Natural killer cell (primary cell): ENCODE measurements at regions not wholly inside any gene's neighbourhood (a gene's known extent, or its start where the extent isn't known, plus 50 kb on each side); places are given as distances from the start of the nearest gene placed in this dataset.

Source experiments
- ATAC-seq, 3 donors: fragments of 150-1000 bp in 2 of 3; fragments of 200-7000 bp in 1 of 3; cut with Tn5 transposase; 1 replicate in 1 of 3; 2 replicates in 2 of 3; pipeline ENCODE4 v1.10.0; 2021; ENCODE audit warnings: mild to moderate bottlenecking in 2 of 3, moderate library complexity in 2 of 3
- DNase-seq, 2 donors: peaks; one replicate each; pipeline versions ENCODE4 v3.0.0 to v3.0.0-alpha.2; 2013 to 2021; ENCODE audit warnings: mixed read lengths in 1 of 2
- H3K27ac ChIP-seq: one replicate; pipeline ENCODE4 v1.5.1; 2013; ENCODE audit warnings: mild to moderate bottlenecking, low read length
- H3K27me3 ChIP-seq: one replicate; pipeline ENCODE4 v1.6.1; 2013; ENCODE audit warnings: low read length; ENCODE audit not compliant: control insufficient read depth, insufficient read depth
- H3K36me3 ChIP-seq: one replicate; pipeline ENCODE4 v1.6.1; 2013; ENCODE audit warnings: low read length; ENCODE audit not compliant: control insufficient read depth, insufficient read depth
- H3K4me1 ChIP-seq: one replicate; pipeline ENCODE4 v1.6.1; 2013; ENCODE audit warnings: low read length; ENCODE audit not compliant: control insufficient read depth, insufficient read depth
- H3K4me3 ChIP-seq: one replicate; pipeline ENCODE4 v1.5.1; 2013; ENCODE audit warnings: low read length
- H3K9me3 ChIP-seq: one replicate; pipeline ENCODE4 v1.6.1; 2013; ENCODE audit warnings: low read length; ENCODE audit not compliant: control insufficient read depth, insufficient read depth
- H3K27ac Mint-ChIP-seq, 2 donors: one replicate each; pipeline ENCODE4 v1.8.0; 2022; ENCODE audit warnings: mild to moderate bottlenecking in 2 of 2, mixed read lengths in 2 of 2, moderate library complexity in 1 of 2
- H3K27me3 Mint-ChIP-seq, 2 donors: one replicate each; pipeline ENCODE4 v1.8.0; 2022; ENCODE audit warnings: low read depth in 2 of 2, mixed read lengths in 2 of 2
- H3K36me3 Mint-ChIP-seq: one replicate; pipeline ENCODE4 v1.8.0; 2022; ENCODE audit warnings: mixed read lengths
- H3K4me1 Mint-ChIP-seq, 2 donors: one replicate each; pipeline ENCODE4 v1.8.0; 2022; ENCODE audit warnings: mixed read lengths in 2 of 2
- H3K4me3 Mint-ChIP-seq: one replicate; pipeline ENCODE4 v1.8.0; 2022; ENCODE audit warnings: mild to moderate bottlenecking, moderate library complexity, mixed read lengths
- H3K9me3 Mint-ChIP-seq, 2 donors: one replicate each; pipeline ENCODE4 v1.8.0; 2022; ENCODE audit warnings: mixed read lengths in 2 of 2
- WGBS: methylation state at CpG from one replicate; pipeline ENCODE4 v1.1.7; 2013; ENCODE audit warnings: missing lambda C conversion rate; ENCODE audit not compliant: insufficient coverage; 5-methylcytosine and 5-hydroxymethylcytosine counted together
- intact Hi-C: fragments of 100-400 bp; cut with micrococcal nuclease; formaldehyde crosslinking; loops from one replicate; pipeline ENCODE4 v1.14.2; 2022
- TF ChIP-seq, protein P1 (sequence below): fragments of 200-600 bp; IDR thresholded peaks from one replicate; pipeline ENCODE4 v1.8.0; 2022; ENCODE audit warnings: antibody characterized with exemption

DNA sequence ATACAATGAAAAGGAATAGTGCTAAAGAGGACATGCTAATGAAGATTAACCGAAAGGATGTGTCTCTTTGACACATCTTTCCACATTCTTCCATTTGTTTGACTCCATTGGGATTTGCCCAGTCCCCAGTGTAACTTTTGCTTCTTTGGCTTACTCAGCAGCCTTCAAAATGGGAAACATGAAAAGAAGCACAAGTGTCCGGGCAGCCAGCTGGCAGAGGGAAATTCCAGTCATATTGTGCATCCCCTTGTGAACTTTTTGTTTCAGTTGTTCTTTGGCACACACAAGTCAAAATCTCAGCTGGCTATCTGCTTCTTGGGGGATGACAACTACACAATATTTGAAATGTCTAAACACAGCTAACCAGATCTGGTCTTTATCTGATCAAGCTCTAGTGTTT, 157.4 kb downstream of the OGFRL1 start:
- intact Hi-C loops = no loop called here
- 88% methylated on average over 2 of the region's 2 CpGs for WGBS
- H3K27me3 ChIP-seq = no peaks in the 10 kb centered on the region

DNA sequence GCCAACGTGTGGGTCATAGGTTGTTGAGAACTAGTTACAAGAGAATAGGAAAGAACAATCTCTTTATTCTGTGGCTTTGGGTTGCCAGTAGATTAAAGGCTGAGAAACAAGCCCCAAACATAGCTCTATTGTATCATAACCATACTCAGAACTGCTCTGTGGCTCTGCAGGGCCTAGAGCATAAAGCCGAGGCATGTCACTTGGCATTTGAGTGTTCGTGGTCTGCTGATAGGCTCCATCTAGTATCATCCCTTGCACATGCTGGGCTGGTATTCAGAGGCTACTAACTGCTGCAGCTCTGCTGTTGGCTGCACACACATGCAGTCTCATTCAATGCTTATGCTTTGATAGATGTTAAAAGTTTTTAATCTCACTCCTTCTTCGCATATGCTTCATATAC, 157.9 kb downstream of the OGFRL1 start:
- Histone ChIP-seq H3K4me3 (no peak overlapping the region), H3K4me1 (no peaks in the 10 kb centered on the region), H3K27ac (no peak overlapping the region), H3K9me3 (no peaks in the 10 kb centered on the region), H3K27me3 (no peaks in the 10 kb centered on the region), H3K36me3 (no peaks in the 10 kb centered on the region)
- no peak for DNase-seq
- Mint-ChIP-seq H3K27ac (no peak overlapping the region), H3K4me3 (no peak overlapping the region), H3K27me3 (no peaks in the 10 kb centered on the region), H3K4me1 (no peaks in the 10 kb centered on the region), H3K9me3 (peaks cover 5 to 8% of the 10 kb centered on the region in 2 donors), H3K36me3 (no peaks in the 10 kb centered on the region)
- intact Hi-C loops = no loop called here
- ATAC-seq = no peak
- TF ChIP-seq, protein P1, sequence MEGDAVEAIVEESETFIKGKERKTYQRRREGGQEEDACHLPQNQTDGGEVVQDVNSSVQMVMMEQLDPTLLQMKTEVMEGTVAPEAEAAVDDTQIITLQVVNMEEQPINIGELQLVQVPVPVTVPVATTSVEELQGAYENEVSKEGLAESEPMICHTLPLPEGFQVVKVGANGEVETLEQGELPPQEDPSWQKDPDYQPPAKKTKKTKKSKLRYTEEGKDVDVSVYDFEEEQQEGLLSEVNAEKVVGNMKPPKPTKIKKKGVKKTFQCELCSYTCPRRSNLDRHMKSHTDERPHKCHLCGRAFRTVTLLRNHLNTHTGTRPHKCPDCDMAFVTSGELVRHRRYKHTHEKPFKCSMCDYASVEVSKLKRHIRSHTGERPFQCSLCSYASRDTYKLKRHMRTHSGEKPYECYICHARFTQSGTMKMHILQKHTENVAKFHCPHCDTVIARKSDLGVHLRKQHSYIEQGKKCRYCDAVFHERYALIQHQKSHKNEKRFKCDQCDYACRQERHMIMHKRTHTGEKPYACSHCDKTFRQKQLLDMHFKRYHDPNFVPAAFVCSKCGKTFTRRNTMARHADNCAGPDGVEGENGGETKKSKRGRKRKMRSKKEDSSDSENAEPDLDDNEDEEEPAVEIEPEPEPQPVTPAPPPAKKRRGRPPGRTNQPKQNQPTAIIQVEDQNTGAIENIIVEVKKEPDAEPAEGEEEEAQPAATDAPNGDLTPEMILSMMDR = no peak
- WGBS = 77% methylated on average over 4 of the region's 4 CpGs

More for the DNA sequence above, 157.4 kb downstream of the OGFRL1 start:
- Histone ChIP-seq H3K4me3 (no peak overlapping the region), H3K9me3 (no peaks in the 10 kb centered on the region), H3K36me3 (no peaks in the 10 kb centered on the region), H3K27ac (no peak overlapping the region), H3K4me1 (no peaks in the 10 kb centered on the region)
- Mint-ChIP-seq H3K27ac (no peak overlapping the region), H3K27me3 (no peaks in the 10 kb centered on the region), H3K9me3 (peaks cover 5 to 8% of the 10 kb centered on the region in 2 donors), H3K4me1 (no peaks in the 10 kb centered on the region), H3K36me3 (no peaks in the 10 kb centered on the region), H3K4me3 (no peak overlapping the region)
- no peak for ATAC-seq
- no peak for DNase-seq
- TF ChIP-seq, protein P1 = no peak

DNA sequence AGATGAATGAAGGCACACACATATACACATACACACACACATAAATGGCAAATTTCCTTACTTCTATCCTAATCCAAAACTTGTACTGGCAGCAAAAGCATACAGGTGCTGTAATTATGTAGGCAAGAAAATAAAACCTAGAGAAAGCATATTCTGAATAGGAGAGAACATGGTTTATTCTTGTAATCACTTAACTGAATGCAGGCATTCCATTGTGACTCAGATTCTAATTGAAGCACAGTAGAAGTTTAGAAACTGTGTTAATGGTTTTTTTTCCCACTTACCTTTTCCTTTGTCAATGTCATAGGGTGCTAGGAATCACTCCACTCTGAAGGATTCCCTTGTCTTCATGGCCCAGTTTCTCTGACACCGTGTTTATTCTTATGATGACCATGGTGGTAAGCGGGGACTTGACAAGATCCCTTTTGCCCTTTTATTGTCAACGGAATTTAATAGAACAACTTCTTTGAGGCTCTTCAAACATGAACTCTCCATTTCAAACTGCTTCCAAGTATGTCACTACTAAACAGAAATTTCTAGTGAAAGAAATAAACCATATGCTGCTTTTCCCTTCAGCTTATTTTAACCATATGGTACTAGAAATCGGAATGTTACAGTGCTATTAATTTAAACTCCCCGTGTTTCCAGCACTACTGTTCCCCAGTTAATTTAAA, 164.2 kb downstream of the OGFRL1 start:
- H3K27me3 ChIP-seq = no peaks in the 10 kb centered on the region
- 81% methylated on average over 5 of the region's 5 CpGs for WGBS
- Mint-ChIP-seq H3K9me3 (peaks cover 2 to 4% of the 10 kb centered on the region in 2 donors), H3K27ac (no peak overlapping the region), H3K36me3 (no peaks in the 10 kb centered on the region), H3K4me1 (no peaks in the 10 kb centered on the region), H3K4me3 (no peak overlapping the region), H3K27me3 (no peaks in the 10 kb centered on the region)
- DNase-seq (no peak), ATAC-seq (no peak)
- TF ChIP-seq, protein P1 = no peak
- no peaks in the 10 kb centered on the region for H3K4me1 ChIP-seq
- H3K4me3 ChIP-seq = no peak overlapping the region
- H3K27ac ChIP-seq = no peak overlapping the region
- intact Hi-C loops = no loop called here
- no peaks in the 10 kb centered on the region for H3K9me3 ChIP-seq
- H3K36me3 ChIP-seq = no peaks in the 10 kb centered on the region

GRCh38 chr6:71453371-71453706, 164.7 kb downstream of the OGFRL1 start:
- H3K4me3 Mint-ChIP-seq = no peak overlapping the region
- Histone ChIP-seq H3K4me3 (no peak overlapping the region), H3K4me1 (no peaks in the 10 kb centered on the region), H3K27ac (no peak overlapping the region), H3K27me3 (no peaks in the 10 kb centered on the region), H3K36me3 (no peaks in the 10 kb centered on the region), H3K9me3 (no peaks in the 10 kb centered on the region)
- TF ChIP-seq, protein P1 = no peak
- no peak for DNase-seq
- intact Hi-C loops = no loop called here
- no peak for ATAC-seq
- no peaks in the 10 kb centered on the region for H3K27me3 Mint-ChIP-seq
- no peaks in the 10 kb centered on the region for H3K4me1 Mint-ChIP-seq
- H3K9me3 Mint-ChIP-seq = peaks cover 2 to 4% of the 10 kb centered on the region in 2 donors
- H3K27ac Mint-ChIP-seq = no peak overlapping the region
- H3K36me3 Mint-ChIP-seq = no peaks in the 10 kb centered on the region
